HepG2 (cell line): ENCODE measurements at regions not wholly inside any gene's neighbourhood (a gene's known extent, or its start where the extent isn't known, plus 50 kb on each side); places are given as distances from the start of the nearest gene placed in this dataset.

Source experiments
- ATAC-seq: fragments of 200-7000 bp; cut with Tn5 transposase; 3 replicates; pipeline ENCODE4 v1.9.1; 2020; ENCODE audit warnings: mild to moderate bottlenecking, moderate library complexity
- BruUV-seq: library from RNA; stranded (reverse); fragments of 400-500 nt; replicated peaks from 2 replicates; lab custom pipeline; 2021; lab: Mats Ljungman, UMichigan
- CTCF ChIA-PET: fragments of 300-600 bp; formaldehyde crosslinking; extraction: SDS; loops from one replicate; lab custom pipeline; 2021; ENCODE audit warnings: low total read pairs, inconsistent platforms, low intra/inter-chr PET ratio; lab: Yijun Ruan, JAX
- POLR2A ChIA-PET: fragments of 350-600 bp; sonication (Branson Sonifier 250); formaldehyde crosslinking; loops from one replicate; lab custom pipeline; 2020; ENCODE audit warnings: antibody characterized with exemption, inconsistent platforms; lab: Yijun Ruan, JAX
- DNase-seq: peaks from one replicate; pipeline ENCODE4 v3.0.0-alpha.2; 2015; ENCODE audit warnings: low spot score
- FAIRE-seq: peaks from 3 replicates; lab custom pipeline; 2011; peaks lifted over from hg19 to GRCh38; lab: Jason Lieb, UNC
- H2AFZ ChIP-seq: one replicate; pipeline ENCODE4 v1.6.1; 2011; ENCODE audit warnings: low read length, inconsistent platforms
- H3K27ac ChIP-seq: fragments of 300-600 bp; 3 replicates; pipeline ENCODE4 v1.8.0; 2011; ENCODE audit warnings: mixed run types, mild to moderate bottlenecking, mixed read lengths, low read length, inconsistent platforms; ENCODE audit not compliant: insufficient read depth; ENCODE audit errors: extremely low read length
- H3K27me3 ChIP-seq, 2 experiments: fragments of 200-600 bp in 1 of 2; 2 replicates in 1 of 2; 3 replicates in 1 of 2; pipeline versions ENCODE4 v1.6.0 to v1.8.0; 2011; ENCODE audit warnings: low read length in 2 of 2, mild to moderate bottlenecking in 2 of 2, moderate library complexity in 2 of 2, inconsistent platforms in 1 of 2; ENCODE audit not compliant: insufficient read depth in 2 of 2, control insufficient read depth in 1 of 2
- H3K36me3 ChIP-seq, 2 experiments: fragments of 200-600 bp in 1 of 2; replicated peaks in 1 of 2; 2 replicates in 1 of 2; 3 replicates in 1 of 2; pipeline versions ENCODE4 v1.5.1 to v1.8.0; 2011; ENCODE audit warnings: low read length in 2 of 2, inconsistent platforms in 1 of 2; ENCODE audit not compliant: insufficient read depth in 2 of 2, control insufficient read depth in 1 of 2
- H3K4me1 ChIP-seq: 2 replicates; pipeline ENCODE4 v1.5.1; 2012; ENCODE audit warnings: low read length, inconsistent platforms; ENCODE audit not compliant: insufficient read depth
- H3K4me2 ChIP-seq: 2 replicates; pipeline ENCODE4 v1.6.0; 2011; ENCODE audit warnings: low read depth, low read length, inconsistent platforms
- H3K4me3 ChIP-seq, 3 experiments: fragments of 200-600 bp in 1 of 3; sonication (generic), shearing (Covaris generic) in 1 of 3; replicated peaks in 1 of 3; 2 replicates each; pipeline ENCODE4 v1.5.1; 2011 to 2016; ENCODE audit warnings: low read length in 3 of 3, inconsistent platforms in 2 of 3, low read depth in 2 of 3, mild to moderate bottlenecking in 2 of 3, control low read depth in 1 of 3, mixed read lengths in 1 of 3; ENCODE audit not compliant: insufficient read depth in 1 of 3
- H3K79me2 ChIP-seq: one replicate; pipeline ENCODE4 v1.6.1; 2011; ENCODE audit warnings: low read length, inconsistent platforms; ENCODE audit not compliant: insufficient read depth
- H3K9ac ChIP-seq: 2 replicates; pipeline ENCODE4 v1.6.0; 2011; ENCODE audit warnings: mild to moderate bottlenecking, low read depth, low read length, inconsistent platforms; ENCODE audit not compliant: insufficient read depth
- H3K9me3 ChIP-seq: 2 replicates; pipeline ENCODE4 v1.5.1; 2012; ENCODE audit warnings: mild to moderate bottlenecking, low read length
- H4K20me1 ChIP-seq: 2 replicates; pipeline ENCODE4 v1.6.0; 2011; ENCODE audit warnings: inconsistent platforms, mild to moderate bottlenecking, low read length, moderate library complexity; ENCODE audit not compliant: insufficient read depth
- ATRX ChIP-seq: sonication (generic); formaldehyde crosslinking; IDR thresholded peaks from 2 replicates; pipeline ENCODE4 v1.4.0; 2020; ENCODE audit warnings: missing genetic modification reagents, borderline replicate concordance
- PRDM15 ChIP-seq: sonication (generic); formaldehyde crosslinking; IDR thresholded peaks from 2 replicates; pipeline ENCODE4 v1.4.0; 2020; ENCODE audit warnings: missing genetic modification reagents
- TSC22D2 ChIP-seq: sonication (generic); formaldehyde crosslinking; IDR thresholded peaks from 2 replicates; pipeline ENCODE4 v1.5.1; 2020; ENCODE audit warnings: missing genetic modification reagents, mild to moderate bottlenecking, borderline replicate concordance
- ZFYVE20 ChIP-seq: sonication (generic); formaldehyde crosslinking; IDR thresholded peaks from 2 replicates; pipeline ENCODE4 v1.8.0; 2023; ENCODE audit warnings: low read depth, mild to moderate bottlenecking, moderate library complexity, missing genetic modification reagents, borderline replicate concordance
- ZNF20 ChIP-seq: sonication (generic); formaldehyde crosslinking; IDR thresholded peaks from 2 replicates; pipeline ENCODE4 v1.4.0; 2020; ENCODE audit warnings: mild to moderate bottlenecking, moderate library complexity, missing genetic modification reagents
- ZNF75D ChIP-seq: sonication (generic); formaldehyde crosslinking; IDR thresholded peaks from 2 replicates; pipeline ENCODE4 v1.8.1; 2023; ENCODE audit warnings: missing genetic modification reagents, mild to moderate bottlenecking, borderline replicate concordance
- ZNF775 ChIP-seq: sonication (generic); formaldehyde crosslinking; IDR thresholded peaks from 2 replicates; pipeline ENCODE4 v1.4.0; 2020; ENCODE audit warnings: missing genetic modification reagents, mild to moderate bottlenecking, moderate library complexity, borderline replicate concordance
- ZZZ3 ChIP-seq: sonication (generic); formaldehyde crosslinking; IDR thresholded peaks from 2 replicates; pipeline ENCODE4 v1.4.0; 2020; ENCODE audit warnings: missing genetic modification reagents, mild to moderate bottlenecking, borderline replicate concordance
- whole genome bisulfite sequencing: methylation state at CpG from one replicate; pipeline ENCODE4 v1.1.6; 2017; ENCODE audit warnings: low lambda C conversion rate; 5-methylcytosine and 5-hydroxymethylcytosine counted together
- in situ Hi-C: cut with HindIII; loops from 2 replicates; pipeline ENCODE4 v1.10.0; 2017; ENCODE audit warnings: low pct_unique_long_range_greater_than_20kb; ENCODE audit not compliant: extremely low pct_ligation_motif_present
- intact Hi-C: fragments of 100-400 bp; cut with micrococcal nuclease; formaldehyde crosslinking; loops from one replicate; pipeline ENCODE4 v1.10.0; 2022; ENCODE audit not compliant: unreplicated experiment

- H3K79me2 ChIP-seq, result no peaks in the 10 kb centered on the region
- no peaks in the 10 kb centered on the region for H3K4me1 ChIP-seq
- H3K9me3 ChIP-seq, result no peaks in the 10 kb centered on the region
- no peak overlapping the region for H3K4me2 ChIP-seq
- BruUV-seq, result no TSS peak
- no peak for FAIRE-seq
- intact Hi-C loops (loop anchor here (10.0 kb wide), 1 partner anchor 783 kb away; no protein-coding TSS in a partner anchor), in situ Hi-C loops (loop anchor here (5.0 to 25.0 kb wide), 2 partner anchors 661 to 1734 kb away; no protein-coding TSS in a partner anchor)
- H3K36me3 ChIP-seq, result no peaks in the 10 kb centered on the region
- no peak for DNase-seq
- TF ChIP-seq ATRX (CRISPR knock-in tag), result no peak
- no peak for TF ChIP-seq TSC22D2 (CRISPR knock-in tag)
- 27% methylated on average over 4 of the region's 4 CpGs for WGBS
- H3K27ac ChIP-seq, result no peak overlapping the region
- ChIA-PET POLR2A (no interaction called here), CTCF (interaction anchor here (0.8 to 2.5 kb wide), 4 partner anchors 459 to 689 kb away, joined by 4 to 23 read pairs (median 11); no protein-coding TSS in a partner anchor)
- H4K20me1 ChIP-seq, result no peaks in the 10 kb centered on the region
- no peak overlapping the region for H2AFZ ChIP-seq
- no peaks in the 10 kb centered on the region for H3K27me3 ChIP-seq
- H3K4me3 ChIP-seq, result no peak overlapping the region
- H3K9ac ChIP-seq, result no peak overlapping the region
- no peak for ATAC-seq
Observed at GRCh38 chr11:128171506-128171905, 415.9 kb downstream of the ETS1 start.

- Histone ChIP-seq H3K9ac (no peak overlapping the region), H3K79me2 (no peaks in the 10 kb centered on the region), H4K20me1 (no peaks in the 10 kb centered on the region), H3K4me1 (peaks cover 10% of the 10 kb centered on the region), H3K4me2 (no peak overlapping the region), H2AFZ (no peak overlapping the region), H3K27me3 (no peaks in the 10 kb centered on the region), H3K36me3 (no peaks in the 10 kb centered on the region), H3K27ac (no peak overlapping the region), H3K4me3 (no peak overlapping the region), H3K9me3 (no peaks in the 10 kb centered on the region)
- BruUV-seq, result no TSS peak
- DNase-seq (no peak), FAIRE-seq (no peak), ATAC-seq (no peak)
- ChIA-PET POLR2A (no interaction called here), CTCF (no interaction called here)
- TF ChIP-seq ZFYVE20 (CRISPR knock-in tag), result no peak
- no peak for TF ChIP-seq ZNF75D
- no peak for TF ChIP-seq ZNF775 (CRISPR knock-in tag)
- no peak for TF ChIP-seq ZNF20 (CRISPR knock-in tag)
- no peak for TF ChIP-seq PRDM15 (CRISPR knock-in tag)
- no peak for TF ChIP-seq ZZZ3 (CRISPR knock-in tag)
- intact Hi-C loops, result no loop called here
- WGBS, result 35% methylated on average over 4 of the region's 4 CpGs
- in situ Hi-C loops, result loop anchor here (25.0 kb wide), 1 partner anchor 1728 kb away; no protein-coding TSS in a partner anchor
Observed at GRCh38 chr11:128165572-128165971, 421.8 kb downstream of the ETS1 start.
